ENCODE measurements at regions not wholly inside any gene's neighbourhood (a gene's known extent, or its start where the extent isn't known, plus 50 kb on each side); places are given as distances from the start of the nearest gene placed in this dataset.

GRCh38 chr11:24199461-24199860 is 297.4 kb upstream of the LUZP2 start:
- no peak for TF ChIP-seq CTCF (IDR thresholded peaks at IDR 0.05; ENCODE audit: insufficient read depth, low read depth, low read length)
- no peak for TF ChIP-seq EZH2 (IDR thresholded peaks at IDR 0.05; ENCODE audit: insufficient read depth, low read length)
